GM18861 (cell line): ENCODE measurements at regions not wholly inside any gene's neighbourhood (a gene's known extent, or its start where the extent isn't known, plus 50 kb on each side); places are given as distances from the start of the nearest gene placed in this dataset.

Experiments used
- ATAC-seq: cut with Tn5 transposase; IDR thresholded peaks from one replicate; pipeline ENCODE4 v1.9.1; 2021; ENCODE audit not compliant: unreplicated experiment

DNA sequence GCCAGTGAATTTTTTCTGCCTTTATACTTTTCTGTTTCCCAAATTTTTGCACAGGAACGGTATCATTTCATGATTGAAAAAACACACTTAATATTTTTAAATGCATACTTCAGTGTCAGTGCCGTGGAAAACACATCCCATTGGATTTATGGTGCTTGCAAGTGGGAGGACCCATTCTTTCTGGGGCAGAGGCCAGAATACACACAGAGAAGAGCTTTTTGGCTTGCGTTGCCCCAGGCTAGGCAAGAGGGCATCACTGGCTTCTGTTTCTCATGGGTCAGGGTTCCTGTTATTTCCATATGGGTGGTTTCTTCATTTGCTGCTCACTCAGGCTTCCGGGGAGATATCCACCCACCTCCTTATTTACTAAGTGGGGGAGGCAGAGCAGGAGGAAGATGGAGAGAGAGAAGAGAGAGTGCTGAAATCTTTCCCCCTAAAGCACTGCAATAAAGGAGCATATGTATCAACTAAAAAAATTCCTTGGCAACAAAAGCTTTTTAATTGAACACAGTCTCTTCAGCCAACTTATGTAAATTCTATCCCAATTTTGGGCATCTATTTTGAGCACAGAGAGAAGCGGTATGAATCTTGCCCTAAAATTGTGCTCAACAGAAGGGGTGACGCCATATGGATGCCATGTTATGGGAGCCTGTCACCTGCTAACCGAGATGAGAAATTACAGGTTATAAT, 66.0 kb upstream of the KIRREL3 start:
- ATAC-seq, result no peak

DNA sequence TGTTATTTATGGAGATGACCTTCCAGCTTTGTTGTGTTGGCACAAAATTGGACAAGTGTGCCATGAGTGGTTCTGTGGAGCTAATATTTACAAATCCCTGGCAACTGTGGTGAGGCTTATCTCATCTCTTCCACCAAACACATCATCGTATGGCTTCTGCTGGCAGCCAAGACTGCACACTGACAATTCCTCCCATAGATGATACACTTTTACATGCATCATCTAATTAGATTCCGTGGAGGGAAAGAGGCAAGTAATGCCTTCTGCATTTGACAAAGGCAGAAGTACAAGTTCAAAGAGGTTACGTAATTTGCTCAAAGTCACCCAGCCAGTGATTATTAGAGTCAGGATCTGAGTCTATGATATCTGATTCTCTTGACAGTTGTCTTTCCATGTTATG, 62.7 kb upstream of the KIRREL3 start:
- no peak for ATAC-seq

DNA sequence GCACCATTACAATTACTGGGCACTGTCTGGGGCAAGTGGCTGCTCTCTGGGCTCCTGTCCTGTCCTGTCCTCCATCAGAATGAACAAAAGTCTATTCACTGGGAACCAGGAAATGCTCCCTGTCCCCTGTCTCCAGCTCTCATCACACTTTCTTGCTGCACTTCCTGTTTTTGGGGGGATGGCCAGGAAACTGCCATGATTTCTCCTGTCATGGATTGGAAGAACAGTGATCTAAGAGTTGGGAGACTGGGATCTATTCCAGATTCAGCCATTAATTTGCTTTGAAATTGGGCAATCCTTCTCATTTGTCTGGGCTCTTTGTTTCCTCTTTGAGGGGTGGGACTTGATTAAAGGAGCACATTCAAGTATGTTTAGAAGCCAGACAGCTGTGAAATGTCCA, 61.4 kb upstream of the KIRREL3 start:
- ATAC-seq, result no peak

DNA sequence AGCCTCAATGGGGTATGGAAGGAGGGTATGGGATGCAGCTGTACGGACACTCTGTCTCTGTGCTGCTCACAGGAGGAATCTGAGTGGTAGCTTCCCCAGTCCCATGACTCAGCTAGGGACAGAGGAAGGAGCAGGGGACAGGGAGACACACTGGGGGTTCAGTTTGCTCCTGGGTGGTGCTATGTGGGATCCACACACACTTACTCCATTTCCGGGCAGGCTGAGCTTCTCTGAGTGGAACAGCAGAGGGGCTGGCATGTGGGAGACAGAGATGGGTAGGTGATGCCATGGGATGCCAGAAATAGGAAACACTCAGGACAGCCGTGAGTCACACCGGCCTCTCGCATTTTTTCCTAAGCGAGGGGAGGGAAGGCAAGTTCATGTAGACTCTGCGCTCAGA, 59.2 kb upstream of the KIRREL3 start:
- ATAC-seq, result no peak

DNA sequence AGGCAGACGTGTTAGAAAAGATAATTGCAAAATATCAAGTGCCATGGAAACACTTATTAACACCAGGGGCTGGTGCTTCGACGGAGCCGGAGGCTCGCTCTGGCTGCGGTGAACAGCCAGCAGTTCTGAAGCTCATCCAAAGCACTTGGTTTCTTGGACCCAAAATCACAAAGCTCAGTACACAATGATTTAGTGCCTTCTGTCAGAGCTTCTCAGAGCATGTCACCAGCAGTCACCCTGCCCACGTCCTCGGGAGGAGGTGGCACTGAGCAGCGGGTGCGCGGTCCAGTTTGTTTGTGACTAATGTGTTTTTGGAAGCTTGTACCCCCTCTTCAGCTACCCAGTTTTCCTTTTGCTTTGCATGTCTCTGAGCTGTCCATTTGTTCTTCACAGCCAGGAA, 58.7 kb upstream of the KIRREL3 start:
- no peak for ATAC-seq

DNA sequence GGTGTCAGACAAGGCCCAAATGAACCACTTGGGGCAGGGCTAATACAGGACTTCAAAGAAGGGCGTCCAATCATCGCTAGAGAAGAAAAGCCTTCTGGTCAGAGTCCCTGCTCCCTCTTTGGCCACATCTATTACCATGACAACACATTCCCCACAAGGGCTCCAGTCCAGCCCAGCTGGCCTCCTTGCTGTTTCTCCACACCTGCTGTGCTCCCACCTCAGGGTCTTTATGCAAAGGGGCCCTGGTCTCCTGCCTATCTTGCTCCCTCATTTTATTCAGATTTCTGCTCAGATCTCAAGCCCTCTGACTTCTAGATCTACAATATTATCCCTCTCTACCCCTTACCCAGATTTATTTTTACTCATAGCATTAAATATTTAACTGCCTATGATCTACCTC, 58.0 kb upstream of the KIRREL3 start:
- ATAC-seq, result no peak

DNA sequence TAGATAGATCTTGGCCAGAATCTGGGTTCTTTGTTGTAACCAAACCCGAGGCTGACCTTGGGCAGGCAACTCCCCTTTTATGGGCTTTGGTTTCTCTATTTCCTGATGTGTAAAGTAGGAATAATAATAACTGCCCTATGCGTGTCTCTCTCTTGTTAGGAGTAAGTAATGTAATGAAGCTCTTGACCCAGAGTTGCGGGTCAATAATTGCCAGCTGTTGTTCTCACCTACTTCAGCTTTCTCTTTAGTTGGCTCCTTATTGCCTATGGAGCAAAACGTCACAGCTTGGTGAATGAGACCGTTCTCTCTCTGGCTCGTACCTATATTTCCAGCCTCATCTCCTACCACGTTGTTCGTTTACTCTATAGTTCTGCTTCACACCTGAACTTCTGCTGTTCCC, 56.6 kb upstream of the KIRREL3 start:
- ATAC-seq, result no peak

DNA sequence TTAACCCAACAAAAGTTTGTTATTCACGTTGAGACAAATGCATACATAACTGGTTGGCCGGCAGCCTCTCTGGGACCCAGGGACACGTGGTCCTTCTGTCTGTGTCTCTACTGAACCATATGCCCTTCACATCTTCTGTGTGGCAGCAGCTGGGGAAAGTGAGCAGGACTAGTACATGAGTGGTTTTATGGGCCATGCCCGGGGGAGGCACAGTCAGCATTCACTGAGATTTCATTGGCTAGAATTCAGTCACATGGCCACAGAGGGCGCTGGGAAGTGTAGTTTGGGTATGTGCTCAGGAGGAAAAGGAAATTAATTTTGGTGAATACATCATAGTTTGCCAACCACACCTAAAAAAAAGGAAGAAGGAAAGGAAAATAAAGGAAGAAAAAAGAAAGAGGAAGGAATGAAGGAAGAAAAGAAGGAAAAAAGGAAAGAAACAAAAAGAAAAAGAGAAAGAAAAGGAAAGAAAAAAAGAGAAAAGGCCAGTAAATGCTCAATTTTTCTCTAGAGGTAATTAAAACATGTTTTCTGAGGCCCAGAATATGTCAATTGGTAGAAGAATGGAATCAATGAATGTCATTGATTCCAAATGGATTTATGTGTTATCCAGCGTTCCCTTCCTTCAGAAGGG, 55.9 kb upstream of the KIRREL3 start:
- ATAC-seq, result peak; percentile 56

DNA sequence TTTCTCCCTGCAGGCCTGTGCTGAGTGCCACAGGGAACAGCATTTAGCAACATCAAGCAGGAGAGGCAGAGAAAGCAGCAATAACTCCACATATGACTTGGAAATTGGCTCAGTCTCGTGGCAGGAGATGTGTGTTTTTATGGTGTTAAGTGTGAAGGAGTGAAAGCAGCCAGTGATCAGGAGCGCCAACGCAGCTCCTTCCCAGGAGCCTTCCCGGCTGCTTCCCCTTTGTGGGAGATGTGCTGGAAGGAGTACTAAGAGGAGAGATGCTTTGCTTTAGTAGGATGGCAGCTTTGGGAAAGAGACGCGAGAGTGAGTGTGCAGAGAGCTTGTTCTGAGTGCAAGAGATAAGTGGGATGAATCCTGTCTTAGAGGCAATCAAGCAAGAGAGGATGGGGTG, 54.7 kb upstream of the KIRREL3 start:
- ATAC-seq, result no peak

DNA sequence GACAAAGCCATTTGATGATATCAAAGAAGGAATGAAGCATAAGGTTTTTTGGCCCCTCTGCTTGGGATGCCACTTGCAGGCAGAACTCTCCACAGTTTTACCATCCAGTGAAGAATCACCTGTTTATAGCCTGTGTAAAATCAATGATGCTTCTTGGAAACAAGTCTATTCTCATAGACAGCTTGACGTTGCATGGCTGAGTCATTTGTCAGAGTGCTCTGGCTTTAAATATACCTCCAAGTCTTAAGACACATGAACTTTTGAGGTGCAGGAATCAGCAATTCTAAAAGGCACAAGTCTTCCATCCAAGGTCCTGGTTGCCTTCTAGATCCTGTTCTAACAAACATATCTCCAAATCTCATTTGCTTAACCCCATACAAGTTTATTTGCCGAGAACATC, 53.6 kb upstream of the KIRREL3 start:
- ATAC-seq, result no peak

DNA sequence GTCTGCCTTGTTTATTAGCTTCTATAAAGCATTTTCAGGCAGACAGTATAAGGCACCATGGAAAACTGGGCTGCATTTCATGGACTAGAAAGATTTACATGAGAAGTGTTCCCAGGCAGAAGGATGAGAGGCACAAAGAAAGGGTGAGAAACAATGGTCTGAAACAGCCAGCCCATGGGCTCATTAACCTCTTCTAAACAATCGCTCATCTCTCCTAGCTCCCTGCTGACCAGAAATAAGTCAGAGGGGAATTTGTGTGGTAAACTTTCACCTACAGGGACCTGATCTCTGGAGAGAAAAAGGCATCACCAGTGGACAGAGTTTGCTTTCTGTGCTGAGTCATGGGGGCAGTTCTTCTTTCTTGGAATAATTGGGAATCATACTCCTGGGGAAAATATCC, 51.8 kb upstream of the KIRREL3 start:
- no peak for ATAC-seq
